ENCODE measurements at regions not wholly inside any gene's neighbourhood (a gene's known extent, or its start where the extent isn't known, plus 50 kb on each side); places are given as distances from the start of the nearest gene placed in this dataset.

- no peak overlapping the region for H3K9ac ChIP-seq
- no peak overlapping the region for H3K27ac ChIP-seq
- H3K9me2 ChIP-seq (ENCODE audit: insufficient read depth) = no peaks in the 10 kb centered on the region
- H3K79me2 ChIP-seq (ENCODE audit: insufficient read depth) = no peaks in the 10 kb centered on the region
- no peaks in the 10 kb centered on the region for H3K36me3 ChIP-seq (ENCODE audit: low read depth)
- H3F3A ChIP-seq (ENCODE audit: insufficient read depth) = peaks cover 29% of the 10 kb centered on the region
- no peak for DNase-seq
- 41 to 55% methylated on average over 1 of the region's 1 CpG for WGBS, 2 experiments (ENCODE audit: low coverage in 1 of 2, low lambda C conversion rate in 2 of 2, missing lambda C conversion rate in 2 of 2)
- in situ Hi-C loops (cut with MboI) = no loop called here
- peak overlapping the region; percentile 32; the same call in 1 of the 2 replicates for H2AFZ ChIP-seq
- no peak overlapping the region for H3K4me2 ChIP-seq (ENCODE audit: unreplicated experiment)
- H4K20me1 ChIP-seq (ENCODE audit: insufficient read depth) = no peaks in the 10 kb centered on the region
- no peaks in the 10 kb centered on the region for H3K9me3 ChIP-seq (ENCODE audit: low read depth)
- H3K4me1 ChIP-seq (ENCODE audit: insufficient read depth) = peaks cover 56% of the 10 kb centered on the region
- TF ChIP-seq EZH2 (IDR thresholded peaks at IDR 0.05; ENCODE audit: insufficient read depth, poor library complexity, severe bottlenecking) (no peak), EZH2phosphoT487 (IDR thresholded peaks at IDR 0.05; ENCODE audit: insufficient read depth, low read depth) (no peak)
- H3K4me3 ChIP-seq = no peak overlapping the region
- H3K27me3 ChIP-seq (replicated peaks; ENCODE audit: insufficient read depth) = no peaks in the 10 kb centered on the region
Observed at GRCh38 chr4:137997496-137997895, 244.7 kb downstream of the SLC7A11 start.

GRCh38 chr4:137994853-137995252 is 247.3 kb downstream of the SLC7A11 start:
- Histone ChIP-seq H3K9me3 (ENCODE audit: low read depth) (no peaks in the 10 kb centered on the region), H4K20me1 (ENCODE audit: insufficient read depth) (no peaks in the 10 kb centered on the region), H3F3A (ENCODE audit: insufficient read depth) (peaks cover 29% of the 10 kb centered on the region), H3K27me3 (replicated peaks; ENCODE audit: insufficient read depth) (no peaks in the 10 kb centered on the region), H3K4me1 (ENCODE audit: insufficient read depth) (peaks cover 51% of the 10 kb centered on the region), H3K36me3 (ENCODE audit: low read depth) (no peaks in the 10 kb centered on the region), H3K9me2 (ENCODE audit: insufficient read depth) (no peaks in the 10 kb centered on the region), H2AFZ (peak overlapping the region; percentile 66), H3K4me2 (ENCODE audit: unreplicated experiment) (peak overlapping the region; percentile 7), H3K9ac (no peak overlapping the region), H3K4me3 (no peak overlapping the region), H3K79me2 (ENCODE audit: insufficient read depth) (no peaks in the 10 kb centered on the region), H3K27ac (peak overlapping the region; percentile 34; the same call in 1 of the 2 replicates)
- peak; percentile 69 for DNase-seq
- in situ Hi-C loops (cut with MboI) = no loop called here
- TF ChIP-seq EZH2 (IDR thresholded peaks at IDR 0.05; ENCODE audit: insufficient read depth, poor library complexity, severe bottlenecking) (no peak), EZH2phosphoT487 (IDR thresholded peaks at IDR 0.05; ENCODE audit: insufficient read depth, low read depth) (no peak)

- H3K27ac ChIP-seq = no peak overlapping the region
- H3K27me3 ChIP-seq (replicated peaks; ENCODE audit: insufficient read depth) = no peaks in the 10 kb centered on the region
- H3K4me1 ChIP-seq (ENCODE audit: insufficient read depth) = peaks cover 35% of the 10 kb centered on the region
- no peaks in the 10 kb centered on the region for H3K9me3 ChIP-seq (ENCODE audit: low read depth)
- H3K36me3 ChIP-seq (ENCODE audit: low read depth) = no peaks in the 10 kb centered on the region
- 97 to 100% methylated on average over 1 of the region's 1 CpG for WGBS, 2 experiments (ENCODE audit: low coverage in 1 of 2, low lambda C conversion rate in 2 of 2, missing lambda C conversion rate in 2 of 2)
- DNase-seq = no peak
- in situ Hi-C loops (cut with MboI) = no loop called here
- H3K9me2 ChIP-seq (ENCODE audit: insufficient read depth) = no peaks in the 10 kb centered on the region
- H2AFZ ChIP-seq = no peak overlapping the region
- H3K4me3 ChIP-seq = no peak overlapping the region
- no peaks in the 10 kb centered on the region for H4K20me1 ChIP-seq (ENCODE audit: insufficient read depth)
- no peak for TF ChIP-seq EZH2phosphoT487 (IDR thresholded peaks at IDR 0.05; ENCODE audit: insufficient read depth, low read depth)
- TF ChIP-seq EZH2 (IDR thresholded peaks at IDR 0.05; ENCODE audit: insufficient read depth, poor library complexity, severe bottlenecking) = no peak
- H3F3A ChIP-seq (ENCODE audit: insufficient read depth) = peaks cover 15% of the 10 kb centered on the region; the same call in 1 of the 2 replicates
- no peaks in the 10 kb centered on the region for H3K79me2 ChIP-seq (ENCODE audit: insufficient read depth)
- H3K9ac ChIP-seq = no peak overlapping the region
- H3K4me2 ChIP-seq (ENCODE audit: unreplicated experiment) = no peak overlapping the region
Observed at GRCh38 chr4:137993232-137993631, 248.9 kb downstream of the SLC7A11 start.

- 0 out of 2 replicates have a peak, but pooled peaks cover 4% of the 10 kb centered on the region for H3K4me1 ChIP-seq (ENCODE audit: insufficient read depth)
- no peaks in the 10 kb centered on the region for H3K9me3 ChIP-seq (ENCODE audit: low read depth)
- H3K4me3 ChIP-seq = no peak overlapping the region
- 70 to 74% methylated on average over 3 of the region's 3 CpGs for WGBS, 2 experiments (ENCODE audit: low coverage in 1 of 2, low lambda C conversion rate in 2 of 2, missing lambda C conversion rate in 2 of 2)
- no peaks in the 10 kb centered on the region; the same call in 1 of the 2 replicates for H3F3A ChIP-seq (ENCODE audit: insufficient read depth)
- no peaks in the 10 kb centered on the region for H4K20me1 ChIP-seq (ENCODE audit: insufficient read depth)
- H2AFZ ChIP-seq = no peak overlapping the region
- H3K9ac ChIP-seq = no peak overlapping the region
- H3K9me2 ChIP-seq (ENCODE audit: insufficient read depth) = no peaks in the 10 kb centered on the region
- TF ChIP-seq EZH2phosphoT487 (IDR thresholded peaks at IDR 0.05; ENCODE audit: insufficient read depth, low read depth) (no peak), EZH2 (IDR thresholded peaks at IDR 0.05; ENCODE audit: insufficient read depth, poor library complexity, severe bottlenecking) (no peak)
- in situ Hi-C loops (cut with MboI) = no loop called here
- DNase-seq = peak; percentile 65
- no peaks in the 10 kb centered on the region for H3K79me2 ChIP-seq (ENCODE audit: insufficient read depth)
- no peaks in the 10 kb centered on the region for H3K36me3 ChIP-seq (ENCODE audit: low read depth)
- no peak overlapping the region for H3K4me2 ChIP-seq (ENCODE audit: unreplicated experiment)
- H3K27me3 ChIP-seq (replicated peaks; ENCODE audit: insufficient read depth) = no peaks in the 10 kb centered on the region
- H3K27ac ChIP-seq = no peak overlapping the region
Observed at GRCh38 chr4:137981277-137981676, 260.9 kb downstream of the SLC7A11 start.

GRCh38 chr4:137980641-137981040 is 261.5 kb downstream of the SLC7A11 start:
- H4K20me1 ChIP-seq (ENCODE audit: insufficient read depth) = no peaks in the 10 kb centered on the region
- H3K4me2 ChIP-seq (ENCODE audit: unreplicated experiment) = no peak overlapping the region
- H3K79me2 ChIP-seq (ENCODE audit: insufficient read depth) = no peaks in the 10 kb centered on the region
- 77 to 78% methylated on average over 2 of the region's 2 CpGs for whole genome bisulfite sequencing, 2 experiments (ENCODE audit: low coverage in 1 of 2, low lambda C conversion rate in 2 of 2, missing lambda C conversion rate in 2 of 2)
- 0 out of 2 replicates have a peak, but pooled peaks cover 4% of the 10 kb centered on the region for H3K4me1 ChIP-seq (ENCODE audit: insufficient read depth)
- in situ Hi-C loops (cut with MboI) = no loop called here
- H3K27ac ChIP-seq = no peak overlapping the region
- TF ChIP-seq EZH2phosphoT487 (IDR thresholded peaks at IDR 0.05; ENCODE audit: insufficient read depth, low read depth) (no peak), EZH2 (IDR thresholded peaks at IDR 0.05; ENCODE audit: insufficient read depth, poor library complexity, severe bottlenecking) (no peak)
- no peaks in the 10 kb centered on the region for H3K27me3 ChIP-seq (replicated peaks; ENCODE audit: insufficient read depth)
- no peak overlapping the region for H3K4me3 ChIP-seq
- no peaks in the 10 kb centered on the region for H3K9me3 ChIP-seq (ENCODE audit: low read depth)
- H3K36me3 ChIP-seq (ENCODE audit: low read depth) = no peaks in the 10 kb centered on the region
- no peak for DNase-seq
- no peak overlapping the region for H3K9ac ChIP-seq
- no peak overlapping the region for H2AFZ ChIP-seq
- no peaks in the 10 kb centered on the region; the same call in 1 of the 2 replicates for H3F3A ChIP-seq (ENCODE audit: insufficient read depth)
- no peaks in the 10 kb centered on the region for H3K9me2 ChIP-seq (ENCODE audit: insufficient read depth)

Measured in GM23248 (cell line).